Stimulated activated CD4-positive, alpha-beta T cell treated with anti-CD3 and anti-CD28 coated beads, Interleukin-4, amount 100 ng/mL, for 24 hours (primary cell): ENCODE measurements at regions not wholly inside any gene's neighbourhood (a gene's known extent, or its start where the extent isn't known, plus 50 kb on each side); places are given as distances from the start of the nearest gene placed in this dataset.
A peak's percentile ranks its signal among the peaks of the same experiment; 100 is the strongest.

Experiments
- DNase-seq: peaks from one replicate; pipeline ENCODE4 v3.0.0-alpha.2; 2020

DNA sequence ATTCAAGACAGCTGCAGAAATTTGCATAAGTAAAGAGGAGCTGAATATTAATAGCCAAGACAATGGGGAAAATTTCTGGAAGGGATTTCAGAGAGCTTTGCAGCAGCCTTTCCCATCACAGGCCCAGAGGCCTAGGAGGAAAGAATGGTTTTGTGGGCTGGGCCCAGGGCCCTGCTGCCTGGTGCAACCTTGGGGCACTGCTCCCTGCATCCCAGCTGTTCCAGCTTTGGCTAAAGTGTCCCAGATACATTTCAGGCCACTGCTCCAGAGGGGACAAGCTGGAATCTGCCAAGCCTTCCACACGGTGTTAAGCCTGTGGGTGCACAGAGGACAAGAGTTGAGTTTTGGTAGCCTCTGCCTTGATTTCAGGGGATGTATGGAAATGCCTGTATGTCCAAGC is 185.6 kb upstream of the SFRP2 start:
- no peak for DNase-seq

DNA sequence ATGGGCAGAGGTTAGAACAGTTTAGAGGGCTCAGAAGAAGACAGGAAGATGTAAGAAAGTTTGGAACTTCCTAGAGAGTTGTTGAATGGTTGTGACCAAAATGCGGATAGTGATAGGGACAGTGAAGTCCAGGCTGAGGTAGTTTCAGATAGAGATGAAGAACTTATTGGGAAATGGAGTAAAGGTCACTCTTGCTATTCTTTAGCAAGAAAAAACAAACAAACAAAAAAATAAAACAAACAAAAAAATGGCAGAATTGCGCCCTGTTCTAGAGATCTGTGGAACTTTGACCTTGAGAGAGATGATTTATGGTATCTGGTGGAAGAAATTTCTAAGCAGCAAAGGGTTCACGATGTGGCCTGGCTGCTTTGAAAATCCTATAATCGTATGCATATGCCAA is 185.1 kb upstream of the SFRP2 start:
- DNase-seq, result no peak

GRCh38 chr4:153971899-153972298 is 183.0 kb upstream of the SFRP2 start:
- DNase-seq, result no peak

DNA sequence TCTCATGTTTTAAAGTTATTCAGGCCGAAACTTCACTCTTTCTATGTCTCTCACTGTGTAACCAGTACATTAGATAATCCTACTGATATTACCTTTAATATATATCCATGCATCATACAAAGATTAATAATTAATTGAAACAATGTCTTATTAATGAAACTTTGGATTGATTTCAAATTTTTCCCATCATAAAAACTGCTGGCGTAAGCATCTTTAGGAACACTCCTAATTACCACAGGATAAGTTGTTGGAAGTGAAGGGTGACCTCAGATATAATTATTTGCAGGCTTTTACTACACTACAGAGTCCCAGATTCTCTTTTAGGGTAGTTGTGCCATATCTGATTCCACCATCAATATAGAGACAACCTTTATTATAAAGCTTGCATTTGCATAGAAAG is 181.3 kb upstream of the SFRP2 start:
- no peak for DNase-seq

DNA sequence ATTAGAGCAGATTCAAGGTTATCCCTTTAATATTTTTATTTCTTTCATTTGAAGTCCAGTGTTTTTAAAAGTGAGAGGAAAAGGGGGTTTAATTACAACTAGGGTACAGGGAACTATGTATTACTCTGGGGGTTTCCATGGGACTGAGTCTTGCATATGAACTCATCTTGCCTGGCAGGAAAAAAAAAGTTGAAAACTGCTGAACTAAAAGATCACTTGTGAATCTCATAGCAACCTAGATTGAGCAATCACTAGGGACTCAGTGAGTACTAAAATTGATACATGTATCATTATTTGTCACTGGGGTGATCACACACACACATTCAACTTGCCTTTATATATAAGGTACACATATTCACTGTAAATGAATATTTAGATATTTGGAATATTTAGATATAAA is 180.7 kb upstream of the SFRP2 start:
- no peak for DNase-seq

DNA sequence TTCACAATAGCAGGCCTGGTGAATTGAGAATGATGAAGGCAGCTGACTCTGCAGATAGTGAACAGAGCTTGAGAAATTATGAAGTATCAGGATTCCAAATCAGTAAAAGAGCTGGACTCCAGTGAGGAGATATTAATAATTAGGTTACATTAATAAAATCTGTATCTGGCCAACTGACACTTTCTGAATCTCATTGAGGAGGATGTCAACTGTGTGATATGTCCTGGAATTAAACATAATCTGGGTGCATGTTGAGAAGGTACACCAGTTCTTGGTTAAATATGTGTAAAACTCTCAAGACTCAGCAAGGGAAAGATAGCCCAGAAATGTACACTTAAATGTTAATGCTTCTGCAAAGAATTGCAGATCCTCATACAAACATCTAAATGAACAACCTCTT is 177.8 kb upstream of the SFRP2 start:
- DNase-seq, result no peak

- no peak for DNase-seq
These were observed 174.3 kb upstream of the SFRP2 start for GRCh38 chr4:153963216-153963615.

GRCh38 chr4:153962311-153963039 is 173.6 kb upstream of the SFRP2 start:
- DNase-seq, result no peak

DNA sequence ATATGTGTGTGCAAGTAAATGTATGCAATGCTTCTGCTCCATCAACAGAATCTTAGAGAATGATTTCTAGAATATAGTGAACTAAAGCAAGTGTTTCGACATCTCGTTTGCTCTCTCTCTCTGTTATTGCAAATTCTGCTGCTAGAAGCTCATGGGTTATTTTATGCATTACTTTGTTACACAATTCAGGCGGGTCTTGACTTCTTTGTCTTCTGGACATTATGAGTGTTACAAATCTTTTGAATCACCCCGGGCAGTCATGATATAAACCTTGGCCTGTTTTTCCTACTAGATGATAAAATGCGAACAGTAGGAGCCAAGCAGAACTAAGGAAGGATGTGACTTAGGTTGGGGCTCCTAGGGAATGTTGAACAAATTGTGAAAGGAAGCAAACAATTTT is 166.4 kb upstream of the SFRP2 start:
- DNase-seq, result no peak

- no peak for DNase-seq
These were observed 165.8 kb upstream of the SFRP2 start for GRCh38 chr4:153954654-153955053.

DNA sequence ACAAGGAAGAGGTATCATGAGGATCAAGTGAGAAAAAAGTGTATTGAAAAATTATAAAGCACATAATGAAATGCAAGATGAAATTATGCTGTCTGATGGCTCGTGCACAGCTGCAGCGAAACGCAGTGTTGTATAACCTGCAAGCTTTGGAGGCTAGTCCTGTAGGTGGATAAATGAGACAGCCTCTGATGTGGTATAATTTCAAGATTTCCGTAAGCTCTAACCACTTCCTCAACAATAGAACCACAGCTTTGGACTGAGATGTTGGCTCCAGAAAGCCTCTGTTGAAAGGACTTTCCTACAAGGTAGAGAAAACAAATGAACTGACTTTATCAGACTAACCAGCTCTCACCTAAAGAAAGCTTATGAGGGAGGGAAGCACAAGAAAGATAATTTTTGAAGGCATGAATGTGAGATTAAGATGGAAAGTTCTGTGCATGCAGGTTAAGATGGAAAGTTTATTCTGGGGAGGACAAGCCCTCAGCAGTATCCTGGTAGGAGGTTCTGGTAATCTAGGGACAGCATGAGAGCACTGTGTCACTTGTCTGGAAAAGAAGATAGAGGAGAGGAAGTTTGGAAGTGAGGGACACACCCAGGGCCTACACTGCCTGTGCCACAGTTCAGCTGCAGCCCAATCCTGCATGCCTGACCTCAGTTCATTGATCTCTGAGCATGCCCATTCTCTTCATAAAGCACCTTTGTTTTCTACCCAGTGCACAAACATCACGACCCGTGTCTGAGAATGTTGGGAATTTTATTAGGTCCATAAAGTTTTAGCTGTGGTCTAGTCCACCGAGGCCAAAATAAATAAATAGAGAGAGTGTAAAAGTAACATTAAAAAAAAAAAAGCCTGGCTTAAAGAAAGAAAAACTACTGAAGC is 161.5 kb upstream of the SFRP2 start:
- DNase-seq, result peak; percentile 15

DNA sequence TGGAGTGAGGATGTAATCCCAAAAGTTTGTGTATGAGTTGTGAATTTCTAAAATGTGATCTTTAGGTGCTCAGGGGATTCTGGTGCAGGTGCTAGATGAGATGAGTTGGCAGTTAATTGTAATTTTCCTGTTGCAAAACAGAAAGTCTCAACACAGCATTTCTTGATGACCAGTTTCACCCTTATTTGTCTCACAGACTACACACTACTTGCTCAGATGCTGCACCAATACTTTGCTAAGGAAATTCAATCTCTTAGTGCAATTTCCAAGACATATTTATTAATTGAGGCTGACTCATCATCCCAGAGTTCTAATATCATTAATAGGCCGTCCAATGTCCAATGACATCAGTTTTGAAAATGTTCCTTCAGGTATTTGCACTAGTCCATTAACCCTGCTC is 159.2 kb upstream of the SFRP2 start:
- no peak for DNase-seq

DNA sequence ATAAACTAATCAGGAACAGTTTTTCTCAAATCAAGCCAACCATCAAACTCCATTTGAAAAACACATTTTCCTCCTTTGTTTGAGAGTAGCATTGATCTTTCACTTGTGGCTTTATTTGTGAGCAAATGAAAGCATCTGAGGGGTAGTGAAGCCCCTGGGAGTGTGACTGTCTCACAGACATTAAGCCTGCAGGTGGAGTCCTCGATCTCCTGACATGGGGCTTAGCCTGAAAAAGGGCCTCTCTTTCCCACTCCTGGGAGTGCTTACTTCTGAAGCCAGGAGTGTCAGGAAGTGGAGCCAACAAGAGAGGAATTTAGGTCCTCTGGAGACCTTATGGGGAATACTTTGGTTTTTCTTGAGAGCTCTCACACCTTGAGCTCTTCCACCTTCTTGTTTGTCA is 158.2 kb upstream of the SFRP2 start:
- DNase-seq, result no peak

DNA sequence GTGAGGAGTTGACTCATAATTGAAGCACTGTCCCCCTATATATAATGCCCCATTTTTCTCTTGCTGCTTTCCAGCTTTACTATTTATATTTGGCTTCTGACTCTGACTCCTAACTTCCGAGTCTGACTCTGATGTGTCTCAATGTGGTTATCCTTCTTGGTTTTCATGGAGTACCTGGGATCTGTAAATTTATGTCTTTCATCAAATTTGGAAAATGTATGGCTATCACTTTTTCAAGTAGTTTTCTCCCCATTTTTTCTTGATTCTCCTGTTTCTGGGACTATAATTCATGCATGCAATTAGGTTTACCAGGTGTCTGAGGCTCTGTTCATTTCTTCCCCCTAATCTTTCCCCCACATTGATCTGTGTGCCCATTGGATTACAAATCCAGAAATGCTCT is 156.8 kb upstream of the SFRP2 start:
- no peak for DNase-seq

DNA sequence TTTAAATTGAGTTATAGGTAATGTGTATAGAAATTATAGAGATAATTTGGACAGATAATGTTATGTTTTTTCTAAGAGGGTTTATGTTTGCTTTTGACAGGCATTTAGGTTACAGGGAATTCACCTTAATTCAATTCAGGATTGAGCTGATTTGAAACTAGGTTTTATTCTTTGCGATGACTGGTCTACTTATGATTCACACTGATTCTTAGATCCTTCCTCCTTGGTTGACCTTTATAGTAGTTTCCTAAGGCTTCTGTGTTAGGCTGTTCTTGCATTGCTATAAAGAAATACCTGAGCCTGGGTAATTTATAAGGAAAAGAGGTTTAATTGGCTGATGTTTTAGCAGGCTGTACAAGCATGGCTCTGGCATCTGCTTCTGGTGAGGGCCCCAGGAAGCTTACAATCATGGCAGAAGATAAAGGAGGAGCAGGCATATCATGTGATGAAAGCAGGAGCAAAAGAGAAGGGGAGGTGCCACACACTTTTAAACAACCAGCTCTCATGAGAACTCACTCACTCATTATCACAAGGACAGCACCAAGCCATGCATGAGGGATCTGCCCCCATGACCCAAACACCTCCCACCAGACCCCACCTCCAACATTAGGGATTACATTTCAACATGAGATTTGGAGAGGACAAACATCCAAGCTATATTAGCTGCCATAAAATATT is 155.0 kb upstream of the SFRP2 start:
- DNase-seq, result no peak

DNA sequence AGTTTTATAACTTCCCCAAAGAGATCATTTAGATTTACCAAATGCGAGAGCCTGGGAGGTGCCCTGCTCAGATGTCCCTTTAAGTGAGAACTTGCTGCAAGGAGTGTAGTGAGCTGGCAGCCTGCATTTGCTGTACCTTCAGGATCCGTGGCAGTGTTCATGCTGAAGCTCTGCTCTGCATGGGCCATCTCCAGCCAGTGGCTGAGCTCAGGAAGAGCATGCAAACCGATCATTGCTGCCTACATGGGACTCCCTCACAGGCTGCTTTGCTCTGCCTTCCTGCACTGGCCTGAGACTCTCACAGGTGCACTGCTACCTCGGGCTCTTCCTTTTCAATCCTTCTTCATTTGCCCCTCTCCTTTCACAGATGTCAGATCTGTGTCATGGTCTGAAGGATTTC is 152.0 kb upstream of the SFRP2 start:
- no peak for DNase-seq

GRCh38 chr4:153939570-153939969 is 150.7 kb upstream of the SFRP2 start:
- no peak for DNase-seq

DNA sequence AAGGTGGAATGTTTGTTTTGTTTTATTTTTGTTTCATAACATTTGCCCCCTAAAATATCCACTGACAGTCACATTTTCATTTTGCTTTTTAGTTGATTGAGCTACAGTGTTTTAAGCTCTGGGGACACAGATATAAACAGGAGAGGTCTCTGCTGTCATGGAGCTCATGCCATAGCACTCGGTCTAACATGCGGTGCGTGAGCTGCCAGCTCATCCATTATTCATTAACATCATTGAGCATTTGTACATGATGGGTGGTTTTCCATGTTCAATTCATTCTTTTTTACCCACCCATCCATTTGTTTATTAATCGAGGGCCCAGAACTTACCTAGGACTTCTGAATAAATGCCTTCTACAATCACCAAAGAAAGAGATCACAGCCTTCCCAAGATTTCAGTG is 150.1 kb upstream of the SFRP2 start:
- DNase-seq, result no peak

DNA sequence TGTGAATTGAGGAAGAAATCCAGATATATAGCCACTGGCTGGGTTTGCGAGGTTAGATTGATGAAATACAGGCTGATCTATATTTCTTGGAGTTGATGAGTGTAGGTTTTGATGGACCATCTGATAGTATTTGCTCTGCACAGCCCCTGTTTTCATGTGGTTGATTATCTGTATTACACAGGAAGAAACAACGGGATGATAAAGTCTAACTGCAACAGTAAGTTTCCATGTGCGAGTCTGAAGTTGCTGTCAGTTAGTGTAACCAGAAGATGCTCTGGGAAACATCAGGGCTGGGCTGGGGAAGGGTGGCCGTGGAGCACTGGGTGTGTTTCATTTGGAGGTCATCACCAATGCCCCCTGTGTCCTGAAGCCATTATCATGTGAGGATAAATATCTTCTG is 148.4 kb upstream of the SFRP2 start:
- DNase-seq, result no peak

- no peak for DNase-seq
These were observed 147.2 kb upstream of the SFRP2 start for GRCh38 chr4:153936121-153936520.

GRCh38 chr4:153934688-153935017 is 145.8 kb upstream of the SFRP2 start:
- DNase-seq, result no peak

GRCh38 chr4:153933915-153934687 is 145.2 kb upstream of the SFRP2 start:
- DNase-seq, result no peak

GRCh38 chr4:153931804-153932203 is 142.9 kb upstream of the SFRP2 start:
- DNase-seq, result no peak
